RCC 7860 (cell line): ENCODE measurements at regions not wholly inside any gene's neighbourhood (a gene's known extent, or its start where the extent isn't known, plus 50 kb on each side); places are given as distances from the start of the nearest gene placed in this dataset.
"Not testable (repeated sequence)": the region's sequence is repeated elsewhere in the genome, so short reads cannot be mapped to it uniquely, and the experiment has no call there.

Experiments used
- DNase-seq: peaks from one replicate; pipeline ENCODE4 v3.0.0-alpha.2; 2015; ENCODE audit warnings: low spot score
- FAIRE-seq: peaks from 2 replicates; lab custom pipeline; 2012; peaks lifted over from hg19 to GRCh38; lab: Jason Lieb, UNC

- DNase-seq, FAIRE-seq: not testable (repeated sequence)
Measured at GRCh38 chr21:13514308-13514707, 95.3 kb upstream of the POTED start.

DNA sequence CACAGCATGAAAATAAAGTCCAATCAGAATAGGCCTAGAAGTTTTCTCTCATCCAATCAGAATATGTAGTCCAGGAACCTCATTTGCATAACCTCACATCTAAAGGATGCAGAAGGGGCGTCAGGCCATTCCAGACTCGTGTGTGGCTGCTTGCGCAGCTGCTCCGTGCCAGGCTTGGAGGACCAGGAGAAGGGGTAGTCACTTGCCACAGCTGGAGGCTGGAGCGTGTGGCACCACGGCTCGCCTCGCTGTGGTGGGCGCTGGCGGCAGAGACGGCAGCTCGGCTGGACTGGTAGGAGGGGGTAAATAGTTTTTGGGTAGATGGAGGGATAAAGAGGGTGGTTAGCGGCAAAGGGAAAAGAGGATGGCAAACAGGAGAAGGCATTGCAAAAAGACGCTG lies 93.6 kb upstream of the POTED start:
- not testable (repeated sequence) for FAIRE-seq, DNase-seq

- DNase-seq, FAIRE-seq: not testable (repeated sequence)
Measured at GRCh38 chr21:13519971-13520370, 89.6 kb upstream of the POTED start.

DNA sequence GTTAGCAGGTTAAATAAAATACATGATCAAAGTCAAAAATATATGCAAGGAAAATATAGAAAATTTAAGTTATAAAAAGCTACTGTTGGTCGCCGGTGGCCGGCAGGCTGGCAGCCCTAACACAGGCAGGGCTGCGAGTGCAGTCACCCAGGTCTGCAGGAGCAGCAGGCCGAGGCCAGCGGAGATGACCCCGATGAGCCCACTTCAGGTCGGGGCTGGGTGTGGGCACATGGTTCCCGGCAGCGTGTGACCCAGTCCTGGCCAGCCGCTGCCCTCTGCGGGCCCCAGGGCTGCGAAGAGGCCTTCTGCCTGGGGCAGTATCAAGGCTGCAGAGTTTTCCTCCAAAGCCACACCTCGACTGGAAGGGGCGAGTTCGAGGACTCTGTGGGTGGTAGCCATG lies 84.6 kb upstream of the POTED start:
- not testable (repeated sequence) for FAIRE-seq, DNase-seq

DNA sequence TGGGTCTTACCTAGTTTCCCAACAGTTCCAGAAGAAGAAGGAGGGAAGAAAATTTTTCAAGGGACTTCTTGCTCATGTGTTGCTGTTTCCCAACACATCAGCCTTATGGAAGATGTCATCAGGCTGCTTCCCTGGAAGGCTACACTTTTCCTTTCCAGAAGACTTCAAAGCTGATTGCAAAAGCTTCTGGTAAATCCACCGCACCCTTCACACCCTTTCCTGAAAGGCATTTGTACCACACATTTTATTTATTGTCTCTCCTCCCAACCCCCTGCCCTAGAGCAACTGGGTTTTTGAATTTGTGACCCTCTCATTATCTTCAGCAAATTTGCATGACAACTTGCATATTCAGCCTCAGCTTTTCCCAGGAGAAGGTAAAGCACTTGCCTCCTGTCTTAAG lies 80.5 kb upstream of the POTED start:
- not testable (repeated sequence) for FAIRE-seq, DNase-seq

- not testable (repeated sequence) for DNase-seq, FAIRE-seq
Measured at GRCh38 chr21:13529674-13530073, 79.9 kb upstream of the POTED start.

- FAIRE-seq, DNase-seq: not testable (repeated sequence)
Measured at GRCh38 chr21:13530697-13531096, 78.9 kb upstream of the POTED start.

DNA sequence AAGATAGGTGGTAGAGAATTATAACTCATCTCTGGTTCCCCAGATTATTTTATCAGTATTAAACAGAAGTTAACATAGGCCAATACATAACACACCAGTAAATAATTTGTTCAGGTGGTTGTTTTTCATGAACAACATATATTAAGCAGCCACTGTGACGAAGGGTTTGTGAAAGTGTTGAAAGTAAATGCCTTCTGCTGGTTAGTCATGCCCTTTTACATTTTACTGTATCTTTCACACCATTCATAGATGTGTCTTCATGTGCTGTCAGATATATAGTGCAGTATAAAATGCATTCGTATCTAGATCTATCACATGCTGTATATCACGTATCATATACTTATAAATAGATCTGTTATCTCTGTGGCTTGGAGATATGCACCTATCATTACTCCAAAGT lies 66.1 kb upstream of the POTED start:
- not testable (repeated sequence) for DNase-seq, FAIRE-seq

- not testable (repeated sequence) for DNase-seq
- peak; percentile 55 for FAIRE-seq
Measured at GRCh38 chr21:13545525-13545924, 64.1 kb upstream of the POTED start.
